CD4-positive, alpha-beta memory T cell (primary cell): ENCODE measurements at regions not wholly inside any gene's neighbourhood (a gene's known extent, or its start where the extent isn't known, plus 50 kb on each side); places are given as distances from the start of the nearest gene placed in this dataset.

Experiments used
- CTCF ChIA-PET: fragments of 350-600 bp; sonication (Branson Sonifier 250); formaldehyde crosslinking; loops from one replicate; lab custom pipeline; 2021; ENCODE audit warnings: inconsistent platforms; ENCODE audit not compliant: partially characterized antibody; lab: Charles Lee
- POLR2A ChIA-PET: fragments of 350-600 bp; sonication (Branson Sonifier 250); formaldehyde crosslinking; loops from one replicate; lab custom pipeline; 2021; ENCODE audit not compliant: partially characterized antibody; lab: Charles Lee
- DNase-seq, 5 donors: peaks; one replicate each; pipeline versions ENCODE4 v3.0.0 to v3.0.0-alpha.2; 2020 to 2022; ENCODE audit warnings: mixed read lengths in 1 of 5
- H3K27ac ChIP-seq: one replicate; pipeline ENCODE4 v1.7.0; 2013; ENCODE audit warnings: low read depth, low read length
- H3K27me3 ChIP-seq: 2 replicates; pipeline ENCODE4 v1.7.0; 2013; ENCODE audit warnings: mild to moderate bottlenecking, low read length, moderate library complexity; ENCODE audit not compliant: insufficient read depth
- H3K36me3 ChIP-seq: 2 replicates; pipeline ENCODE4 v1.7.0; 2013; ENCODE audit warnings: mild to moderate bottlenecking, low read length, moderate library complexity; ENCODE audit not compliant: insufficient read depth
- H3K4me1 ChIP-seq: 2 replicates; pipeline ENCODE4 v1.7.0; 2013; ENCODE audit warnings: mild to moderate bottlenecking, low read length, moderate library complexity; ENCODE audit not compliant: insufficient read depth
- H3K4me3 ChIP-seq, 2 donors: one replicate each; pipeline ENCODE4 v1.7.0; 2013; ENCODE audit warnings: low read length in 2 of 2, mild to moderate bottlenecking in 1 of 2
- H3K9me3 ChIP-seq, 2 donors: one replicate each; pipeline ENCODE4 v1.7.0; 2013; ENCODE audit warnings: low read length in 2 of 2, control low read depth in 1 of 2; ENCODE audit not compliant: control insufficient read depth in 1 of 2
- H3K27ac Mint-ChIP-seq, 7 donors: one replicate each; pipeline ENCODE4 v1.8.0; 2020 to 2021; ENCODE audit warnings: mixed read lengths in 7 of 7, mild to moderate bottlenecking in 6 of 7, inconsistent platforms in 3 of 7, moderate library complexity in 3 of 7
- H3K27me3 Mint-ChIP-seq, 2 donors: one replicate each; pipeline ENCODE4 v1.8.0; 2020 to 2021; ENCODE audit warnings: mixed read lengths in 2 of 2
- H3K36me3 Mint-ChIP-seq, 2 donors: one replicate each; pipeline ENCODE4 v1.8.0; 2020 to 2021; ENCODE audit warnings: mixed read lengths in 2 of 2, inconsistent platforms in 1 of 2, mild to moderate bottlenecking in 1 of 2
- H3K4me1 Mint-ChIP-seq, 4 donors: one replicate each; pipeline ENCODE4 v1.8.0; 2020 to 2021; ENCODE audit warnings: mixed read lengths in 4 of 4, mild to moderate bottlenecking in 1 of 4
- H3K4me3 Mint-ChIP-seq, 8 donors: one replicate each; pipeline ENCODE4 v1.8.0; 2020 to 2021; ENCODE audit warnings: mixed read lengths in 8 of 8, mild to moderate bottlenecking in 7 of 8, moderate library complexity in 6 of 8, inconsistent platforms in 3 of 8
- H3K9me3 Mint-ChIP-seq, 8 donors: one replicate each; pipeline ENCODE4 v1.8.0; 2020 to 2021; ENCODE audit warnings: mixed read lengths in 8 of 8, mild to moderate bottlenecking in 5 of 8, inconsistent platforms in 3 of 8, moderate library complexity in 1 of 8
- intact Hi-C: fragments of 100-400 bp; cut with micrococcal nuclease; formaldehyde crosslinking; loops from one replicate; pipeline ENCODE4 v1.15.1; 2023

DNA sequence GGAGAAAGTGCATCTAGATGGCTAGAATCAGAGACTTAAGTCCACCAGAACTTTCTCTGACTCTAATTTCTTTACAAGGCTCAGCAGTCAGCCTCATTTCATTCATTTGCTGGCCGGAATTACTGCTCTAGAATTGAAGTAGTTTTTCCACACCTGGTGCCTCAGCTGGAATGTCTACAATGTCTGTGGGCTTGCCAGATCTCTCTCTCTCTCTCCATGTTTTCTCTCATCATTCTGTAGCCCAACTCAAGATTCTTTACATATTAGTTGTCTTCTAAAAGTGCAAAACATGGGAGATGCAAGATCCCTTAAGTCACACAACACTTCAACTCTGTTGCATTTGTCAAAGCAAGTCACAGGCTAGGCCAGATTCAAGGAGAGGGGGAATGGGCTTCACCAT, 103.9 kb upstream of the TAF11L2 start:
- Histone ChIP-seq H3K36me3 (no peaks in the 10 kb centered on the region), H3K4me1 (no peaks in the 10 kb centered on the region), H3K27ac (no peak overlapping the region), H3K27me3 (no peaks in the 10 kb centered on the region), H3K4me3 (no peak overlapping the region), H3K9me3 (no peaks in the 10 kb centered on the region)
- Mint-ChIP-seq H3K9me3 (peaks cover 0 to 10% (median 8%) of the 10 kb centered on the region in 8 donors), H3K4me3 (no peak overlapping the region), H3K36me3 (no peaks in the 10 kb centered on the region), H3K4me1 (peaks cover 0 to 1% (median 0%) of the 10 kb centered on the region in 4 donors), H3K27ac (no peak overlapping the region), H3K27me3 (no peaks in the 10 kb centered on the region)
- ChIA-PET POLR2A (no interaction called here), CTCF (no interaction called here)
- DNase-seq = no peak
- intact Hi-C loops = no loop called here

DNA sequence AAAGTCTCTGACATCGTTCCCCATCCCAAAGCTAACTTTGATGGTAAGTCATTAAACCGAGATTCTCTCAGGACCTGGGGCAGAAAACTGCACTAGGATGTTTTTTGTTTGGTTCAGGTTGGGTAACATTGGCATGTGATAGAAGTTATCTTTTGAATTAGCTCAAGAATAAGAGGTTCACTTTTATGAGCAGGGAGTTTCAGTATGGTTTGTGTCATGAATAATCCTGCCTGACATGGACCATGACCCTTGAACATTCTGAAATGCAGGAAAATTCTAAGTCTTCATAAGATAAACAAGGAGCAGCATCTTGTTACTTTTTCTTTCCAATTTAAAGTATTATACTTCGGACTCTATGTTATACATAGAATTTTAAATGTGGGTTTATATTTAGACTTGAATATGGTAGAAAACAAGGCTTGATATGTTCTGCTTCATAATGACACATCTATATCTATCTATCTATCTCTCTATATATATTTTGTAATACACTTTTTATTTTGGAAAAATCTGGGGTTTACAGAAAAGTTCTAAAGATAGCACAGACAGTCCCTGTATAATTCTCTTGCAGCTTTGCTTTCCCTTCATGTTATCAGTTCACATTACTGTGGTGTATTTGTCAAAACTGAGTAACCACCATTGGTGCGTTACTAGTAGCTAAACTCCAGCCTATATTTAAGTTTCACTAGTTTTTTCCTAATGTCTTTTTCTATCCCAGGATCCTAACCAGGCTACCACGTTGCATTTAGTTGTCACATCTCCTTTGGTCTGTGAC, 102.7 kb upstream of the TAF11L2 start:
- intact Hi-C loops = no loop called here
- Mint-ChIP-seq H3K36me3 (no peaks in the 10 kb centered on the region), H3K27me3 (no peaks in the 10 kb centered on the region), H3K4me3 (no peak overlapping the region), H3K4me1 (peaks cover 0 to 1% (median 0%) of the 10 kb centered on the region in 4 donors), H3K27ac (no peak overlapping the region), H3K9me3 (peaks cover 0 to 11% (median 9%) of the 10 kb centered on the region in 8 donors)
- Histone ChIP-seq H3K36me3 (no peaks in the 10 kb centered on the region), H3K27me3 (no peaks in the 10 kb centered on the region), H3K4me1 (no peaks in the 10 kb centered on the region), H3K4me3 (no peak overlapping the region), H3K27ac (no peak overlapping the region), H3K9me3 (no peaks in the 10 kb centered on the region)
- ChIA-PET CTCF (no interaction called here), POLR2A (no interaction called here)
- DNase-seq = no peak

DNA sequence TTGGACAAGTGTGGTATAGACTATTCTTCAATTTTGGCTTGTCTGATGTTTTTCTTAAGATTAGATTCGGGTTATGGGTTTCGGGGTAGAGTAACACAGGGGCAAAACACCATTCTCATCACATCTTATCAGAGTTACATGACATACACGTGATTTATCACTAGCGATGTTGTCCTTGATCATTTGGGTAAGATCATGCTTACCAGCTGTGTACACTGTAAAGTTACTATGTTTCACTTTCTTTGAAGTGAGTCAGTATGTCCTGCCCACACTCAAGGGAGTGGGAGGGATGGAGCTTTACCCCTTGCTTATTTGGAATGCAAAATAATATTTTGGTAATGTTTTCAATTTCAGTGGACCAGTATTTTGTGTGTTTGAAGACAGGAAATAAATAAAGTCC, 101.8 kb upstream of the TAF11L2 start:
- Histone ChIP-seq H3K4me1 (no peaks in the 10 kb centered on the region), H3K36me3 (no peaks in the 10 kb centered on the region), H3K27ac (no peak overlapping the region), H3K4me3 (no peak overlapping the region), H3K27me3 (no peaks in the 10 kb centered on the region), H3K9me3 (no peaks in the 10 kb centered on the region)
- Mint-ChIP-seq H3K27ac (no peak overlapping the region), H3K4me1 (peaks cover 0 to 1% (median 0%) of the 10 kb centered on the region in 4 donors), H3K4me3 (no peak overlapping the region), H3K27me3 (no peaks in the 10 kb centered on the region), H3K36me3 (no peaks in the 10 kb centered on the region), H3K9me3 (peaks cover 0 to 9% (median 6%) of the 10 kb centered on the region in 8 donors)
- ChIA-PET CTCF (interaction anchor here (1.3 kb wide), 1 partner anchor 12 kb away, joined by 3 read pairs; no protein-coding TSS in a partner anchor), POLR2A (no interaction called here)
- DNase-seq = no peak
- intact Hi-C loops = no loop called here

DNA sequence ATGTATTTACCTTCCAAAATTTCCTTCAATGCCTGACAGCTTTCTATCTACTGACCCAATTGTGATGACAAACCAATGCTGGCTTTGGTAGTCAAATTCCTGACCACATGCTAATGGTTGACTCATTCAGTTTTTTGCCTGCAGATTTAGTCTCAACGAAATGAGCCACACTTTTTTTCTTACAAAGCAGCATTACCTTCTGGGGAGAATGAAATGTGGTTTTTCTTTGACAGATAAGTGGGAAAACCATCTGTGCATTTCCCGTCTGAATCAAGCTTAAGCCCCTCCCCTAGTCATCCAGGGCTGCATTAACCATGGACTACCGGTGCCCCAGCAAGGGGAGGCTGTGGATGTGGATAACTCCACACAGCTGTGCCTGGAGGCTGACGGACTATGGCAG, 99.6 kb upstream of the TAF11L2 start:
- Mint-ChIP-seq H3K27me3 (no peaks in the 10 kb centered on the region), H3K36me3 (no peaks in the 10 kb centered on the region), H3K4me3 (no peak overlapping the region), H3K4me1 (peaks cover 0 to 1% (median 0%) of the 10 kb centered on the region in 4 donors), H3K9me3 (peaks cover 2 to 10% (median 6%) of the 10 kb centered on the region in 8 donors), H3K27ac (no peak overlapping the region)
- intact Hi-C loops = no loop called here
- H3K9me3 ChIP-seq = no peaks in the 10 kb centered on the region
- ChIA-PET CTCF (no interaction called here), POLR2A (no interaction called here)
- H3K27me3 ChIP-seq = no peaks in the 10 kb centered on the region
- no peaks in the 10 kb centered on the region for H3K36me3 ChIP-seq
- no peak overlapping the region for H3K4me3 ChIP-seq
- no peaks in the 10 kb centered on the region for H3K4me1 ChIP-seq
- no peak for DNase-seq
- no peak overlapping the region for H3K27ac ChIP-seq

DNA sequence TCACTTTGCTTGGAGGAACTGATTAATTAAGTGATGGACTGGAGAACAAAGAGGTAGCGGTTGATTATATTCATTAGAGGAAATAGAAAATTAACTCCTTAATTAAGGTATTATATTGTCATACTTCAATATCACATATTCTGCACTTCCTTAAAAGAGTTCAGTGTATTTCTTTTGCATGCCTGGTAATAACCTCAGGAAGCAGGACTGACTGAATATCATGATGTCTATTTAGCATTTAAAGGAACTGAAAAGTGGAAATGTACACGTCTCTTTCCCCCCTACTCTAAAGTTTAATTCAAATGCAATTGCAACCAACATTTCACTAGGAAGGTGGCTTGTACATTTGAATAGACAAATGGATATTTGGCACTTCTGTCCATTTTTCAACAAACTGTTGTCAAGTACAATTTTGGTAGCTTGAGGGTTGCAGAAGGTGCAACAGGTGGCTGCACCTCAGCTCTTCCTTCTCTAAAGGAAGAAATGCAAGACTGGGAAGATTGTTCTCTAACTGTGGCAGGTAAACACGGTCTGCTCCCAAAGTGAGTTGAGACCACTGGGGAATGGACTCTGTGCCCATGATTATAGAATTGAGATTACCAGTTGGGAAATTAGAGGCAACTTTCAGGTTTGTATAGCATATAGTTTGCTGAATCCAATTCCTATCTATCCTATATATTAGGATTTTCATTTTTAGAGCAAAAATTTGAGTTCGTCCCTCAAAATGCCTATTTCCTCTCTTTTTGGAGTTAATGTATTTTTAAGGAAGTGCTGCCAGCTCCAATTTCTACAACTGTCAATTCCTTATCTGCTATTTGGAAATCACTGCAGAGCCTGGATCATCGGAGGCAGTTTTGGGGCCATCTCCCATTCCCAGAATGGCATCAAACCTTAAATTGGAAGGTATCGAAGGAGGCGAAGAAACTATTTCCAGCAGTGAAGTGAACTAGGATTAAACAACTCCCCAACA, 98.9 kb upstream of the TAF11L2 start:
- Histone ChIP-seq H3K4me1 (no peaks in the 10 kb centered on the region), H3K27me3 (no peaks in the 10 kb centered on the region), H3K27ac (no peak overlapping the region), H3K36me3 (no peaks in the 10 kb centered on the region), H3K9me3 (no peaks in the 10 kb centered on the region), H3K4me3 (no peak overlapping the region)
- intact Hi-C loops = no loop called here
- ChIA-PET POLR2A (no interaction called here), CTCF (no interaction called here)
- Mint-ChIP-seq H3K27me3 (no peaks in the 10 kb centered on the region), H3K4me3 (no peak overlapping the region), H3K27ac (no peak overlapping the region), H3K9me3 (peaks cover 2 to 11% (median 4%) of the 10 kb centered on the region in 8 donors), H3K36me3 (no peaks in the 10 kb centered on the region), H3K4me1 (peaks cover 0 to 1% (median 0%) of the 10 kb centered on the region in 4 donors)
- DNase-seq = no peak

DNA sequence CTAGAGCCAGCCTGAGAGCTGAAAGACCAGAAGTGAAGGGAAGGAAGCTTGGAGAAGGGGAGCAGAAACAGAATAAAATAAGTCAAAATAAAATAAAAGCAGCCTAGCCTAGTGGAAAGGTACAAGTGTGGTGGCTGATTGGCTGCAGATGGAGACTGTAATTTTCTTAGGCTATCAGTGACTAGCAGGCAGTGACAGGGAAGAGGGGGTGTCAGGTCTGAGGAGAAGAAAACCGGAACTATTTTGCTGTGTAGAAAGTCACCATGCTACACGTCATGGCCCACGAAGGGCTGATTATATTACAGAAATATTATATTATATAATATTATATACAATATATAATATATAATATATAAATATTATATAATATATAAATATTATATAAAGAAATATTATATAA, 98.1 kb upstream of the TAF11L2 start:
- no peaks in the 10 kb centered on the region for H3K4me1 ChIP-seq
- no peak for DNase-seq
- Mint-ChIP-seq H3K4me1 (peaks cover 0 to 1% (median 0%) of the 10 kb centered on the region in 4 donors), H3K9me3 (peaks cover 0 to 11% (median 2%) of the 10 kb centered on the region in 8 donors), H3K36me3 (no peaks in the 10 kb centered on the region), H3K27me3 (no peaks in the 10 kb centered on the region), H3K27ac (peak overlapping the region in 1 of 7 donors; percentile 76), H3K4me3 (no peak overlapping the region)
- no peak overlapping the region for H3K4me3 ChIP-seq
- intact Hi-C loops = no loop called here
- H3K9me3 ChIP-seq = no peaks in the 10 kb centered on the region
- H3K27ac ChIP-seq = no peak overlapping the region
- POLR2A ChIA-PET = no interaction called here
- no peaks in the 10 kb centered on the region for H3K36me3 ChIP-seq
- no peaks in the 10 kb centered on the region for H3K27me3 ChIP-seq
- CTCF ChIA-PET = no interaction called here
